ENCODE measurements at regions not wholly inside any gene's neighbourhood (a gene's known extent, or its start where the extent isn't known, plus 50 kb on each side); places are given as distances from the start of the nearest gene placed in this dataset.

DNA sequence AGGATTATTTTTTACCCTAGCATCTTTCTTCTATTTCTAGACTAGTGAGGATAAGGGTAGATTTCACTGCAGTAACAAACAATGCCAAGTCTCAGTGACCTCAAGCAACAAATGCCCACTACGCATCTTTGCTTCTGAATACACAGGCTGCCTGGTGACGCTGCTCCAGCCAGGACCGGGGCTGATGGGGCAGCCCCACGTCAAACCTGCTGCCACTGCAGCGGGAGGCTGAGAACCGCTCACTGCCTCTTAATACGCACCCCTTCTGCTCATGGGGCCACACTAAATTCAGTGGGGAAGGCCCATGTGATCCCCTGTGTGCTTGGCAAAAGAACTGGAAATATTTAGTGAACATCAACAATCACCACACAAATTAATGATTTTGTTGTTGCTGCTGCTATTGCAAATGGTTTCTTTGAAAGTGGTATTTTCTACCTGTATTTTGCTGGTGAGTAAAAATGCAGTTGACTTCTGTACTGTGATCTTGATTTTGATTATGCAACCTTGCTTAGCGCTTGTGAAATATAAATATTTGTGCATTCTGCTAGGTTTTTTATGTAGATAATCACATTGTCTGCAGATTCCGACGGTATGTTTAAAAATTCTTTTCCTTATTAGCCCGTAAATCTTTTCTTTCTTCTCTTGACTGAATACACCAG, 139.5 kb upstream of the SPACA7 start:
- DNase-seq (ENCODE audit: low read depth), result no peak
- TF ChIP-seq POLR2A (IDR thresholded peaks at IDR 0.05; ENCODE audit: extremely low read depth, insufficient read length) (no peak), MYC (IDR thresholded peaks at IDR 0.05; ENCODE audit: low read depth, low read length) (no peak), MAX (IDR thresholded peaks at IDR 0.05; ENCODE audit: low read depth, low read length) (no peak)
- TF ChIP-seq, protein P1, sequence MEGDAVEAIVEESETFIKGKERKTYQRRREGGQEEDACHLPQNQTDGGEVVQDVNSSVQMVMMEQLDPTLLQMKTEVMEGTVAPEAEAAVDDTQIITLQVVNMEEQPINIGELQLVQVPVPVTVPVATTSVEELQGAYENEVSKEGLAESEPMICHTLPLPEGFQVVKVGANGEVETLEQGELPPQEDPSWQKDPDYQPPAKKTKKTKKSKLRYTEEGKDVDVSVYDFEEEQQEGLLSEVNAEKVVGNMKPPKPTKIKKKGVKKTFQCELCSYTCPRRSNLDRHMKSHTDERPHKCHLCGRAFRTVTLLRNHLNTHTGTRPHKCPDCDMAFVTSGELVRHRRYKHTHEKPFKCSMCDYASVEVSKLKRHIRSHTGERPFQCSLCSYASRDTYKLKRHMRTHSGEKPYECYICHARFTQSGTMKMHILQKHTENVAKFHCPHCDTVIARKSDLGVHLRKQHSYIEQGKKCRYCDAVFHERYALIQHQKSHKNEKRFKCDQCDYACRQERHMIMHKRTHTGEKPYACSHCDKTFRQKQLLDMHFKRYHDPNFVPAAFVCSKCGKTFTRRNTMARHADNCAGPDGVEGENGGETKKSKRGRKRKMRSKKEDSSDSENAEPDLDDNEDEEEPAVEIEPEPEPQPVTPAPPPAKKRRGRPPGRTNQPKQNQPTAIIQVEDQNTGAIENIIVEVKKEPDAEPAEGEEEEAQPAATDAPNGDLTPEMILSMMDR (IDR thresholded peaks at IDR 0.05; ENCODE audit: low read depth, low read length), result no peak
- no peak overlapping the region for H3K4me3 ChIP-seq (ENCODE audit: low read depth, low read length)

GRCh38 chr13:112238436-112238995, 137.6 kb upstream of the SPACA7 start:
- no peak for TF ChIP-seq MAX (IDR thresholded peaks at IDR 0.05; ENCODE audit: low read depth, low read length)
- TF ChIP-seq POLR2A (IDR thresholded peaks at IDR 0.05; ENCODE audit: extremely low read depth, insufficient read length), result no peak
- TF ChIP-seq, protein P1 (IDR thresholded peaks at IDR 0.05; ENCODE audit: low read depth, low read length), result no peak
- no peak for TF ChIP-seq MYC (IDR thresholded peaks at IDR 0.05; ENCODE audit: low read depth, low read length)
- DNase-seq (ENCODE audit: low read depth), result no peak
- H3K4me3 ChIP-seq (ENCODE audit: low read depth, low read length), result no peak overlapping the region

DNA sequence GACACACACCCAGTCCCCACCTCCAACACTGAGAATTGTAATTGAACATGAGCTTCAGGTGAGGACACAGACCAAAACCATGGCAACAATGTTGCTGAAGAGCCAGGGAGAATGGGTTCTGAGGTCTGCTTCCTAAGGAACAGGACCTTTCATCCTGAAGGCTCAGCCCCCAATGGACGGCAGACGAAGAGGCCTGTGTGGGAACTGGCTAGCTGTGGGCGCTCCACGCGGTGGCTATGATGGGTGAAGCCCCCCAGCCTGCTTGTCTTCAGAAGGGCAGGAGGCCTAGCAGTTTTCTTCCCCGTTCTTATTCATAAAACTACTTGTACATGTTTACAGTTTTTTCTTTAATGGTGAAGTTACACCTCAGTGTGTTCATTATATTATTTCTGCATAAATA, 136.1 kb upstream of the SPACA7 start:
- DNase-seq (ENCODE audit: low read depth), result no peak
- H3K4me3 ChIP-seq (ENCODE audit: low read depth, low read length), result no peak overlapping the region
- TF ChIP-seq, protein P1 (IDR thresholded peaks at IDR 0.05; ENCODE audit: low read depth, low read length), result no peak
- TF ChIP-seq POLR2A (IDR thresholded peaks at IDR 0.05; ENCODE audit: extremely low read depth, insufficient read length), result no peak
- no peak for TF ChIP-seq MAX (IDR thresholded peaks at IDR 0.05; ENCODE audit: low read depth, low read length)
- no peak for TF ChIP-seq MYC (IDR thresholded peaks at IDR 0.05; ENCODE audit: low read depth, low read length)

DNA sequence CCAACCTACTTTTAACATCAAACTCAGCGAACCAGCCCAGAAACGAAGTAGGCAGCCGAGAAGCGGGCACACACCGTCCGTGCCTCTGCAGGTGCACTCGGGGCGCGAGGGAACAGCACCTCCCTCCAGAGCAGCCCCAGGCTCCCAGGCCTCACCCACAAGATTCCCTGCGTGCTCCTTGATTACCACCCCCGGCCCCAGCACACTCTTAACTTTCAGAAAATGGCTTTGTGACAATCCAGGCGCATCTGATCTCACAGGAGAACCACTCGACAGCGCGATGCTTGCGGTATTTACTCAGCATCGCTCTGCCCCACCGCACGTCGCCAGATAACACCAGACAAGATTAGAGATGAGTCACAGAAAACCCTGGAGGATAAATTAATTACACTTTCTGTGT, 134.9 kb upstream of the SPACA7 start:
- DNase-seq (ENCODE audit: low read depth), result no peak
- no peak for TF ChIP-seq POLR2A (IDR thresholded peaks at IDR 0.05; ENCODE audit: extremely low read depth, insufficient read length)
- no peak for TF ChIP-seq MYC (IDR thresholded peaks at IDR 0.05; ENCODE audit: low read depth, low read length)
- TF ChIP-seq MAX (IDR thresholded peaks at IDR 0.05; ENCODE audit: low read depth, low read length), result no peak
- TF ChIP-seq, protein P1 (IDR thresholded peaks at IDR 0.05; ENCODE audit: low read depth, low read length), result no peak
- no peak overlapping the region for H3K4me3 ChIP-seq (ENCODE audit: low read depth, low read length)

GRCh38 chr13:112242777-112243176, 133.4 kb upstream of the SPACA7 start:
- TF ChIP-seq MYC (IDR thresholded peaks at IDR 0.05; ENCODE audit: low read depth, low read length), result no peak
- H3K4me3 ChIP-seq (ENCODE audit: low read depth, low read length), result no peak overlapping the region
- DNase-seq (ENCODE audit: low read depth), result no peak

- TF ChIP-seq MYC (IDR thresholded peaks at IDR 0.05; ENCODE audit: low read depth, low read length), result no peak
- TF ChIP-seq POLR2A (IDR thresholded peaks at IDR 0.05; ENCODE audit: extremely low read depth, insufficient read length), result no peak
- no peak for TF ChIP-seq MAX (IDR thresholded peaks at IDR 0.05; ENCODE audit: low read depth, low read length)
- TF ChIP-seq, protein P1 (IDR thresholded peaks at IDR 0.05; ENCODE audit: low read depth, low read length), result no peak
- H3K4me3 ChIP-seq (ENCODE audit: low read depth, low read length), result no peak overlapping the region
Observed at GRCh38 chr13:112244061-112244460, 132.1 kb upstream of the SPACA7 start.

More at GRCh38 chr13:112244061-112244460, 132.1 kb upstream of the SPACA7 start:
- no peak for DNase-seq (ENCODE audit: low read depth)
